ENCODE measurements at regions not wholly inside any gene's neighbourhood (a gene's known extent, or its start where the extent isn't known, plus 50 kb on each side); places are given as distances from the start of the nearest gene placed in this dataset.

DNA sequence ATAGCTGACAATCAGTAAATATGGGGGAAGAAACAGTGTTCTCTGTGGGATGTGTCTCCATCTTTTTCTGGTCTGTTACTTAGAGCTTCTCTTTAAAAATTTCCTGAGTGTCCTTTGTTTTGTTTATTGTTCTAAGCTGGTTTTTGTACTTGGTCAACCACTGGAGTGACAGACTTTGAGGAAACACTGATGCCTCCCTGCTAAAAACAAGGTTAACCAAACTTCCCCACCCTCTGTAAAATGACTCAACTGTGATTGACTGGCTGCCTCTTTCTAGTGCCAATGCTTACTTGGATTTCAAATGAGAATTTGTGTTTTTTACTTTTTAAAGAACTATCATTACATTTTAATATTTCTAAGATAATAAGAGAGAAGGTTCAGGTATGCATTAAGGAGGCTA is 65.1 kb upstream of the SPINK5 start:
- Mint-ChIP-seq H3K4me3 (no peak overlapping the region), H3K27ac (peak overlapping the region; percentile 55; the same call in 1 of the 2 replicates), H3K4me1 (peaks cover 15% of the 10 kb centered on the region), H3K36me3 (peaks cover 33% of the 10 kb centered on the region), H3K27me3 (ENCODE audit: low read depth) (no peaks in the 10 kb centered on the region), H3K9me3 (peaks cover 35% of the 10 kb centered on the region)
- ATAC-seq (no peak), DNase-seq (ENCODE audit: low spot score) (no peak)
- POLR2A ChIA-PET: no interaction called here
- TF ChIP-seq EMX1 (CRISPR knock-in tag; IDR thresholded peaks at IDR 0.05): no peak
- no peak for TF ChIP-seq PRRX2 (CRISPR knock-in tag; IDR thresholded peaks at IDR 0.05)
- TF ChIP-seq NFYB (CRISPR knock-in tag; conservative IDR thresholded peaks at IDR 0.05; ENCODE audit: low read depth): no peak
- TF ChIP-seq NR3C1 (CRISPR knock-in tag; conservative IDR thresholded peaks at IDR 0.05; ENCODE audit: low read depth): no peak
- TF ChIP-seq SMAD3 (CRISPR knock-in tag; IDR thresholded peaks at IDR 0.05; ENCODE audit: borderline replicate concordance): no peak
- TF ChIP-seq, protein P1, sequence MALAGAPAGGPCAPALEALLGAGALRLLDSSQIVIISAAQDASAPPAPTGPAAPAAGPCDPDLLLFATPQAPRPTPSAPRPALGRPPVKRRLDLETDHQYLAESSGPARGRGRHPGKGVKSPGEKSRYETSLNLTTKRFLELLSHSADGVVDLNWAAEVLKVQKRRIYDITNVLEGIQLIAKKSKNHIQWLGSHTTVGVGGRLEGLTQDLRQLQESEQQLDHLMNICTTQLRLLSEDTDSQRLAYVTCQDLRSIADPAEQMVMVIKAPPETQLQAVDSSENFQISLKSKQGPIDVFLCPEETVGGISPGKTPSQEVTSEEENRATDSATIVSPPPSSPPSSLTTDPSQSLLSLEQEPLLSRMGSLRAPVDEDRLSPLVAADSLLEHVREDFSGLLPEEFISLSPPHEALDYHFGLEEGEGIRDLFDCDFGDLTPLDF (CRISPR knock-in tag; IDR thresholded peaks at IDR 0.05): no peak
- TF ChIP-seq RORB (CRISPR knock-in tag; IDR thresholded peaks at IDR 0.05): no peak
- TF ChIP-seq GTF2I (CRISPR knock-in tag; conservative IDR thresholded peaks at IDR 0.05): no peak
- TF ChIP-seq, protein P2, sequence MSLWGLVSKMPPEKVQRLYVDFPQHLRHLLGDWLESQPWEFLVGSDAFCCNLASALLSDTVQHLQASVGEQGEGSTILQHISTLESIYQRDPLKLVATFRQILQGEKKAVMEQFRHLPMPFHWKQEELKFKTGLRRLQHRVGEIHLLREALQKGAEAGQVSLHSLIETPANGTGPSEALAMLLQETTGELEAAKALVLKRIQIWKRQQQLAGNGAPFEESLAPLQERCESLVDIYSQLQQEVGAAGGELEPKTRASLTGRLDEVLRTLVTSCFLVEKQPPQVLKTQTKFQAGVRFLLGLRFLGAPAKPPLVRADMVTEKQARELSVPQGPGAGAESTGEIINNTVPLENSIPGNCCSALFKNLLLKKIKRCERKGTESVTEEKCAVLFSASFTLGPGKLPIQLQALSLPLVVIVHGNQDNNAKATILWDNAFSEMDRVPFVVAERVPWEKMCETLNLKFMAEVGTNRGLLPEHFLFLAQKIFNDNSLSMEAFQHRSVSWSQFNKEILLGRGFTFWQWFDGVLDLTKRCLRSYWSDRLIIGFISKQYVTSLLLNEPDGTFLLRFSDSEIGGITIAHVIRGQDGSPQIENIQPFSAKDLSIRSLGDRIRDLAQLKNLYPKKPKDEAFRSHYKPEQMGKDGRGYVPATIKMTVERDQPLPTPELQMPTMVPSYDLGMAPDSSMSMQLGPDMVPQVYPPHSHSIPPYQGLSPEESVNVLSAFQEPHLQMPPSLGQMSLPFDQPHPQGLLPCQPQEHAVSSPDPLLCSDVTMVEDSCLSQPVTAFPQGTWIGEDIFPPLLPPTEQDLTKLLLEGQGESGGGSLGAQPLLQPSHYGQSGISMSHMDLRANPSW (CRISPR knock-in tag; conservative IDR thresholded peaks at IDR 0.05; ENCODE audit: low read depth): no peak
- no peak for TF ChIP-seq TP53 (CRISPR knock-in tag; IDR thresholded peaks at IDR 0.05)
- no peak for TF ChIP-seq ZNF232 (CRISPR knock-in tag; IDR thresholded peaks at IDR 0.05)
- TF ChIP-seq ETV6 (CRISPR knock-in tag; IDR thresholded peaks at IDR 0.05): no peak
- TF ChIP-seq, protein P3, sequence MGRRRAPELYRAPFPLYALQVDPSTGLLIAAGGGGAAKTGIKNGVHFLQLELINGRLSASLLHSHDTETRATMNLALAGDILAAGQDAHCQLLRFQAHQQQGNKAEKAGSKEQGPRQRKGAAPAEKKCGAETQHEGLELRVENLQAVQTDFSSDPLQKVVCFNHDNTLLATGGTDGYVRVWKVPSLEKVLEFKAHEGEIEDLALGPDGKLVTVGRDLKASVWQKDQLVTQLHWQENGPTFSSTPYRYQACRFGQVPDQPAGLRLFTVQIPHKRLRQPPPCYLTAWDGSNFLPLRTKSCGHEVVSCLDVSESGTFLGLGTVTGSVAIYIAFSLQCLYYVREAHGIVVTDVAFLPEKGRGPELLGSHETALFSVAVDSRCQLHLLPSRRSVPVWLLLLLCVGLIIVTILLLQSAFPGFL (CRISPR knock-in tag; IDR thresholded peaks at IDR 0.05; ENCODE audit: borderline replicate concordance): no peak
- no peak for TF ChIP-seq ZNF423 (CRISPR knock-in tag; IDR thresholded peaks at IDR 0.05)
- TF ChIP-seq ZNF263 (CRISPR knock-in tag; IDR thresholded peaks at IDR 0.05; ENCODE audit: low read depth): no peak
- TF ChIP-seq FOXK1 (CRISPR knock-in tag; IDR thresholded peaks at IDR 0.05): no peak
- TF ChIP-seq CREB1 (CRISPR knock-in tag; IDR thresholded peaks at IDR 0.05): no peak
- CTCF ChIA-PET: no interaction called here

DNA sequence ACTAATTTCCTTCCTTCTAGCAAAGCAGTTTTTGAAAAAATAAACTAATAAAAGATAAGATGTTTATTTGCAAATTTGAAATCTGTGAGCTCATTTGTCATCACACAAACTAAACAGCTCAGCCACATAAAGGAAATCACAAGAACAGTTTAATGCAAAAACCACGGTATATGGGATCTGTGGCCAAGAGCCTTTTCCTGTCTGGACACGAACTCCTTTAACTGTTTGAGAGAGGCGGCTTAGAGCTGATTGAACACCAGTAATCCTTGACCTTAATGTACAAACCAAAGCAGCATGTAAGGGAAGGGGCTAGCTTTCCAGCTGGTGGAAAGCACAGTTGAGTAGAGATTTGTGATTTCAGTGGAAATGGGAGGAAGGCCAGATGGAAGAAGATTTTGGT is 66.3 kb upstream of the SPINK5 start:
- ChIA-PET POLR2A (no interaction called here), CTCF (no interaction called here)
- H3K27me3 Mint-ChIP-seq (ENCODE audit: low read depth): no peaks in the 10 kb centered on the region
- DNase-seq (ENCODE audit: low spot score): no peak
- ATAC-seq: no peak
- peaks cover 15% of the 10 kb centered on the region for H3K4me1 Mint-ChIP-seq
- TF ChIP-seq, protein P4, sequence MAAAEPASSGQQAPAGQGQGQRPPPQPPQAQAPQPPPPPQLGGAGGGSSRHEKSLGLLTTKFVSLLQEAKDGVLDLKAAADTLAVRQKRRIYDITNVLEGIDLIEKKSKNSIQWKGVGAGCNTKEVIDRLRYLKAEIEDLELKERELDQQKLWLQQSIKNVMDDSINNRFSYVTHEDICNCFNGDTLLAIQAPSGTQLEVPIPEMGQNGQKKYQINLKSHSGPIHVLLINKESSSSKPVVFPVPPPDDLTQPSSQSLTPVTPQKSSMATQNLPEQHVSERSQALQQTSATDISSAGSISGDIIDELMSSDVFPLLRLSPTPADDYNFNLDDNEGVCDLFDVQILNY (CRISPR knock-in tag; IDR thresholded peaks at IDR 0.05): no peak
- no peak for TF ChIP-seq ZNF671 (CRISPR knock-in tag; IDR thresholded peaks at IDR 0.05)
- TF ChIP-seq NR1H2 (CRISPR knock-in tag; IDR thresholded peaks at IDR 0.05): no peak
- TF ChIP-seq CREB1 (CRISPR knock-in tag; IDR thresholded peaks at IDR 0.05): no peak
- TF ChIP-seq MXD4 (CRISPR knock-in tag; IDR thresholded peaks at IDR 0.05; ENCODE audit: borderline replicate concordance): no peak
- no peak for TF ChIP-seq NFYB (CRISPR knock-in tag; conservative IDR thresholded peaks at IDR 0.05; ENCODE audit: low read depth)
- TF ChIP-seq IRF2 (CRISPR knock-in tag; IDR thresholded peaks at IDR 0.05; ENCODE audit: borderline replicate concordance, low read depth): no peak
- TF ChIP-seq, protein P5, sequence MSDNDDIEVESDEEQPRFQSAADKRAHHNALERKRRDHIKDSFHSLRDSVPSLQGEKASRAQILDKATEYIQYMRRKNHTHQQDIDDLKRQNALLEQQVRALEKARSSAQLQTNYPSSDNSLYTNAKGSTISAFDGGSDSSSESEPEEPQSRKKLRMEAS (CRISPR knock-in tag; IDR thresholded peaks at IDR 0.05): no peak
- TF ChIP-seq, protein P6, sequence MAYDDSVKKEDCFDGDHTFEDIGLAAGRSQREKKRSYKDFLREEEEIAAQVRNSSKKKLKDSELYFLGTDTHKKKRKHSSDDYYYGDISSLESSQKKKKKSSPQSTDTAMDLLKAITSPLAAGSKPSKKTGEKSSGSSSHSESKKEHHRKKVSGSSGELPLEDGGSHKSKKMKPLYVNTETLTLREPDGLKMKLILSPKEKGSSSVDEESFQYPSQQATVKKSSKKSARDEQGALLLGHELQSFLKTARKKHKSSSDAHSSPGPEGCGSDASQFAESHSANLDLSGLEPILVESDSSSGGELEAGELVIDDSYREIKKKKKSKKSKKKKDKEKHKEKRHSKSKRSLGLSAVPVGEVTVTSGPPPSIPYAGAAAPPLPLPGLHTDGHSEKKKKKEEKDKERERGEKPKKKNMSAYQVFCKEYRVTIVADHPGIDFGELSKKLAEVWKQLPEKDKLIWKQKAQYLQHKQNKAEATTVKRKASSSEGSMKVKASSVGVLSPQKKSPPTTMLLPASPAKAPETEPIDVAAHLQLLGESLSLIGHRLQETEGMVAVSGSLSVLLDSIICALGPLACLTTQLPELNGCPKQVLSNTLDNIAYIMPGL (CRISPR knock-in tag; IDR thresholded peaks at IDR 0.05): no peak
- no peak overlapping the region for H3K4me3 Mint-ChIP-seq
- peaks cover 29% of the 10 kb centered on the region for H3K9me3 Mint-ChIP-seq
- no peak overlapping the region for H3K27ac Mint-ChIP-seq
- H3K36me3 Mint-ChIP-seq: peaks cover 30% of the 10 kb centered on the region

Data from WTC11 (cell line).